Activated gamma-delta T cell (primary cell): ENCODE measurements at regions not wholly inside any gene's neighbourhood (a gene's known extent, or its start where the extent isn't known, plus 50 kb on each side); places are given as distances from the start of the nearest gene placed in this dataset.
"Not testable (repeated sequence)": the region's sequence is repeated elsewhere in the genome, so short reads cannot be mapped to it uniquely, and the experiment has no call there.

Source experiments
- DNase-seq: peaks from one replicate; lab custom pipeline; 2025; lab: John Stamatoyannopoulos, UW

DNA sequence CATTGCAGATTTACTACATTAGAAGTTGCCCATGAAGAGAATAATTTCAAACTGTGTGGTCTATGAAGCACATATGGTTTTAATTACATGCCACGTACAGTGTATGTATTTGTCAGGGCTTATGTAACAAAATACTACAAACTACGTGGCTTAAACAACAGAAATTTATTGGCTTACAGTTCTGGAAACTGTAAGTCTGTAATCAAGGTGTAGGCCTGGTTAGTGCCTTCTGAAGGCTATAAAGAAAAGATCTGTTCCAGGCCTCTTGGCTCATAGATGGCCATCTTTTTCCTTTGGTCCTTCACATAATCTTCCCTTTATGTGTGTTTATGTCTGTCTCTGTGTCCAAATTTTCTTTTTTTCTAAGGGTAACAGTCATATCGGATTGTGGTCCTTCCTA, 1160.2 kb downstream of the FAM133A start:
- DNase-seq = no peak

DNA sequence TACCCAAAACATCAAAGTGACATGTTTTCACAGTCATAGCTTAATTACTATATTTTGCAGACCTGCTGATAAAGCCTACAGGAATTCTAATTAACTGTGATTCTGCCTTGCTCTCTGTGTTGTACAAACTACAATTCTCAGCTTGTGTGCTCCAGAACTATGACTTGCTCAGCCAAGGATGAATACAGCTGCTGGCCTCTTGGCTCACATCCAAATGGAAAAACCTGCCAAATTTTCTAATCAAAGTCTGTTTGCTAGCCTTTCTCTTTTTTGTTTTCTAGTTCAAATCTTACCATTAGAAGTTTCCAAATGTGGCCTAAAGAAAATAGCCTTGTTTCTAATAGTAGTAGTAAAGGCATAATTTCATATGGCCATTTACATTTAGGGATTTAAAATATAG, 1176.8 kb downstream of the FAM133A start:
- no peak for DNase-seq

DNA sequence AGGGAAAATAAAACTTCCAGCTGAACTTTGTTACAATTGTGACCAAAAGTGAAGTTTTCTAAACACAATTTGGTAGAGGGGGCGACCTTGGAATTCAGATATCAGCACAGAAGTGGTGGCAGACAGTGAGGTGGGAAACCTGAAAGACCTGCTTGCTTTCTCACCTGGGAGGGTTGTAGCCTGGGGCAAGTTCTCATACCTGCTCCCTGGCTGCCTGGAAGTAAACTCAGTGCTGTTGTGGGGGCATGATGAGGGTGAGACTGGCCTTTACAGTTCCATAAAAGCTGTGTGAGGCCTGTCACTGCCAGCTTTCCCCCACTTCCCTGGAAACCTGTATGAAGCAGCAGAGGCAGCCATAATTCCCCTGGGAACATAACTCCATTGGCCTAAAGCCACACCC, 1180.2 kb downstream of the FAM133A start:
- no peak for DNase-seq

DNA sequence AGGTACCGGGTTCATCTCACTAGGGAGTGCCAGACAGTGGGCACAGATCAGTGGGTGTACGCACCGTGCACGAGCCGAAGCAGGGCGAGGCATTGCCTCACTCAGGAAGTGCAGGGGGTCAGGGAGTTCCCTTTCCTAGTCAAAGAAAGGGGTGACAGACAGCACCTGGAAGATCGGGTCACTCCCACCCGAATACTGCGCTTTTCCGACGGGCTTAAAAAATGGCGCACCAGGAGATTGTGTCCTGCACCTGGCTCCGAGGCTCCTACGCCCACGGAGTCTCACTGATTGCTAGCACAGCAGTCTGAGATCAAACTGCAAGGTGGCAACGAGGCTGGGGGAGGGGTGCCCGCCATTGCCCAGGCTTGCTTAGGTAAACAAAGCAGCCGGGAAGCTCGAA, 1188.5 kb downstream of the FAM133A start:
- DNase-seq = not testable (repeated sequence)

DNA sequence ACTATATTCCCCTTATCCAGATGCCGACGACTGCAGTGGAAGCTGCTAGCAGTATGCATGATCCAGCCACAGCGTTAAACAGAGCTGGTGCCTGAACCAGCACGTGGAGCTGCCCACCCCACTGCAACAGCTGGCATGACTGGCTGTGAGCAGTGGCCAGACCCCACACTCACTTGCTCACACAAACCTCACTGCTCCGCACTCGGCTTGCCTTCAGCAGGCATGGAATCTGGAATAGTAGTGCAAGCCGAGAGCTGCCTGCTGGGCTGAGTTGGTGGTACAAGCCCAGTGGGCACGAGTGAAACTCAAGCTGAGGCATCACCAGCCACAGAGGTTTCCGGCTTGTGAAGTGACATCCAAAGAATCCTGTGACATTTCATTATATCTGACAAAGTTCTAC, 1197.6 kb downstream of the FAM133A start:
- DNase-seq = no peak

DNA sequence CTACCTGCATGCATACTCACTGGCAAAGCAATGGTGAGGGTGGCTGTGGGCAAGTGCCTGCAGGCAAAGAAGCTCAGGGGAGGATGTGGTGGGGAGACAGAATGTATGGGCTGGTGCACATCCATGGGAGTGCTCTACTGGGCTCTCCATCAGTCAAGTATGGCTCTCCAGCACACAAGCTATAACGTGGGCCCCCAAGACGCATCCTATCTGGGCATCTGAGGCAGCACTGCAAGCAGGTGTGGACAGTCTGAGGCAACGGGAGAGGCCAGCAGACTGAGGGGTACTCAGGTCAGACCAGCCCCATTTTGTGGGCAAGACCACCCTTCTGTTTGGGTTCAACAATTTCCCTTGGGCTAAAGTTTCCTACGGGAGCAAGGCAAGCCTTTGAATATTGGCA, 1227.8 kb downstream of the FAM133A start:
- no peak for DNase-seq

DNA sequence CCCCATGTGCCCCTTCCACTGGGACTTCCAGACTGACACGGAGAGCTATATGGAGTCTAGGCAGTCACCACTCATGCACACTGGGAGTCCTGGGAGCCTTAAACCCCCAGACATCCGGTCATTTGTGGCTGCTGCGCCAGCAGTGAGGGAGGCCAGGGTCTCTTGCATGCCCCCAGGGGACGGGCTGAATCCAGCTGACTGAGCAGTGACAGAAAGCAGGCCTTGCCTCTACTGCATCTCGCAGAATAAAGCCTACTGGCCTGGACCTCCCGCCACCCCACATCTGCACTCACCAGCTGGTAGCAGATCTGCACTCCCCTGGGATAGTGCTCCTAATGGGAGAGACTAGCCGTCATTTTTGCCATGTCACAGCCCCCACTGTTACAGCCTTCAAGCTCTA, 1234.2 kb downstream of the FAM133A start:
- DNase-seq = peak; percentile 0

DNA sequence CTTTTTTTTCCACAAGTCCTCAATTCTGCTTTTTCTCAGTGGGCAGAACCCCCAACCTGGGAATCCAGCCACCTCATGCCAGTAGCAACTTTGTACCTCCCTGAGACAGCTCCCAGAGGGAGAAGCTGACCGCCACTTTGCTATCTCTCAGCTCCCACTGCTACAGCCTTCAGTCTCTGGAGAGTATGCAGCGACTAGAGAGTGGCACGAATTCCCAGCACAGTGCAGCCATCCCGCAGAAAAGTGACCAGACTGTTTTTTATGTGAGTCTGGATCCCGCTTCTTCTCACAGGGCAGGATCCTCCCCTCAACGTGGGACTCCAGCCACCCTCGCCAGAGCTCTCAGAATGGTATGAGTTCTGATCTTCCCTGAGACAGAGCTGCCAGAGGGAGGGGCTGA, 1234.6 kb downstream of the FAM133A start:
- no peak for DNase-seq

DNA sequence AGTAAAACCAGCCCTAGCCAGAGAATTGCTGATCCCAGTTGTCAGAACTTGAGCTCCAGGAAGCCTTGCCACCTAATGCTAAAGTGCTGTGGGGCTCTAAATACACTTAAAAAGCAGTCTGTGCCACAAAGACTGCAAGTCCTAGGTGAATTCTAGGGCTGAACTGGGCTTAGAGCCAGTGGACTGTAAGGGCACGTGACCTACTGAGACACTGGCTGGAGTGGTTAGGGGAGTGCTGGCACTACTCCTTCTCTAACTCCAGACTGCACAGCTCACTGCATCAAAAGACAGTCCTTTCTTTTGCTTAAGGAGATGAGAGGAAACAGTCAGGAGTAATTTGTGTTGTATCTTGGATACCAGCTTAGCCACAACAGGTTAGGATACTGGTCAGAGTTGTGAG, 1240.2 kb downstream of the FAM133A start:
- DNase-seq = no peak

DNA sequence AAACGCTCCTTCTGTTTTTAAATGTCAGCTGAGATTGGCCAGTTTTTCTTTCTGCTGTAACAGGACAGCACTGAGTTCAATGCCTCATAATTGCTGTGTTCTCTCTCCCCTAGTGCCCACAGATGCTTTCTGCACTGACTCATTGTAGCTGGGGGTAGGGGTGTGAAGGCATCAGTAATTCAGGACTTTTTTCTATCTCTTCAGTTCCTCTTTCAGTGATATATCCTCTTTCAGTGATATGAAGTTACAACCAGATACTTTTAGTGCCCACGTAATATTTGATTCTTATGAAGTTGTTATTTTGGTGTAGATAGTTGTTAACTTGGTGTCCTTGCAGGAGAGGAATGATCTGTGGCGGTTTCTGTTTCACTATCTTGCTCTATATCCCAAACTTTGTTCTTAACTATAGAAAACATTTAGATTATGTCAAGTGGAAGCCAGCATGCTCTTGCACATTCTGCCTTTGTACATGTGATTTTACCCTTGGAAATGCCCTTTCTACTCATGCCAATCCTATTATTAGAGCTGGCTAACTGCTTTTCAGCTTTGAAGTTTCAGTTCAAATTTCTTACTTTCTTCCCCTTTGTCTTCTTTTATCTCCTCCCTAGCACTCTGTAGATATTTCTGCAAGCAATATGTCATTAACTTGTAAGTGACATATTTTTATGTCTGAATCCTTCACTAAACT, 1258.4 kb downstream of the FAM133A start:
- no peak for DNase-seq

DNA sequence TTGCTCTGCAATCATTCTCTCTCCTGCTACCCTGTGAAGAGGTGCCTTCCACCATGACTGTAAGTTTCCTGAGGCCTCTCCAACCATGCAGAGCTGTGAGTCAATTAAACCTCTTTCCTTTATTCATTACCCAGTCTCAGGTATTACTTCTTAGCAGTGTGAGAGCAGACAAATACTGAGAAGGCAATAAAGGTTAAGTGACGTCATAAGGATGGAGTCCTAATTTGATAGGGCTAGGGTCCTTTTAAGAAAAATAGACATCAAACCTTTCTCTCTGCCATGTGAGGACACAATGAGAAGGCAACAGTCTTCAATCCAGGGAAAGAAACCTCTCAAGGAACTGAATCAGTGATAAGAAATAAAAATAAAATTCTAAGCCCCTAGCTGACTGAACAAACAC, 1262.7 kb downstream of the FAM133A start:
- no peak for DNase-seq

DNA sequence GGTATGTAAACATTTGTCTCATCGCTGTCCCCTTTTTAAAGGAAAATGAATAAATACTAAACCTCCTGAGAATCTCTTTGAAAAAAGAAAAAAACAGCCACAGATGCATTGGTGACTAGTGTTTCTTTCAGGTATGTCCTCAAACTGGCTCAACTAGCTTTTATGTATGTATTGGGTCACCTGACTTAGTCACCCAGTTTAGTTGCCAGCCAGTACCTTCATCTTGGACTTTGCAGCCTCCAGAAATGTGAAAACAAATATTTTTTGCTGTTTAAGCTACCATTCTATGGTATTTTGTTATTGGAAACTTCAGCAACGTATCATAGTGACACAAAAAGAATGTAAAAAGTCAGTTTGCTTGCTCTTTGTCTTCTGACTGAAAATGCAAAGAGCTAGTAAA, 1263.5 kb downstream of the FAM133A start:
- DNase-seq = no peak

DNA sequence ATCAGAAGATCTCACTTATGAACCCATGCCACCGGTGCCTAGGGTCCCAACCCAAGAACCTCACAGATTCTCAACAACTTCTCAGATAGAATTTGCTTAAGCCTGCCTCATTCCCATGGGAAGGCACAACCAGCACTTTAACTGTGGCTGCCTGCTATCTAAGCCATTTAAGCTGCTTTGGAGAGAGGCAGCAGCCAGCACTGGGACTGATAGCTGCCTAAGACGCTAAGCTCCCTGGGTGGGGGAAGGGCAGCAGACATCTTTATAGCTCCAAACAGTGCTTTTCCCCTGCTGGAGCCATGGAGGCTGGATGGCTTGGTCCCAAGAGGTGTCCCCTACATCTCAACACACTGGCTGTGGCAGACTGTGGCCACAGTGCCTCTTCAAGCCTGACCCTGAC, 1268.6 kb downstream of the FAM133A start:
- no peak for DNase-seq

DNA sequence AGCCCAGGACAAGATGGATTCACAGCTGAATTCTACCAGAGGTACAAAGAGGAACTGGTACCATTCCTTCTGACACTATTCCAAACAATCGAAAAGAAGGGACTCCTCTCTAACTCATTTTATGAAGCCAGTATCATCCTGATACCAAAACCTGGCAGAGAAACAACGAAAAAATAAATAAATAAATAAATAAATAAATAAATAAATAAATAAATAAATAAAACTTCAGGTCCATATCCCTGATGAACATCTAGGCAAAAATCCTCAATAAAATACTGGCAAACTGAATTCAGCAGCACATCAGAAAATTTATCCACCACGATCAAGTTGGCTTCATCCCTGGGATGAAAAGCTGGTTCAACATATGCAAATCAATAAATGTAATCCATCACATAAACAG, 1272.1 kb downstream of the FAM133A start:
- DNase-seq = not testable (repeated sequence)

DNA sequence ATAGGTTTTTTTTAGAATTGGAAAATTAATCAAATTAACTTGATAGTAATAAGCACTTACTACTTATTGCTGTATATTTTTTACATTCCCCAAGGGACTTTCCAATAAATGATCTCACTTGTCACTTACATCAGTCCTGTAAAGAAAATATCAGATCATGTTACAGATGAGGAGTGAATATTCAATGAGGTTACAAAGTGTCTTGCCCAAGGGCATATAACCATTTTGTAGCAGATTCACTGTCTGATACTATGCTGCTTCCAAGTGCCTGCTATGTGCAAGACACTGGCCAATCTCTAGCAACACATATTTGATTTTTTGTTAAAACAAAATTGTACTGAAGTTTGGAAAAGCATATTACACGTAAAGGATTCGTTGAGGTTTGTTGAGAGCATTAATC, 1287.7 kb downstream of the FAM133A start:
- no peak for DNase-seq

DNA sequence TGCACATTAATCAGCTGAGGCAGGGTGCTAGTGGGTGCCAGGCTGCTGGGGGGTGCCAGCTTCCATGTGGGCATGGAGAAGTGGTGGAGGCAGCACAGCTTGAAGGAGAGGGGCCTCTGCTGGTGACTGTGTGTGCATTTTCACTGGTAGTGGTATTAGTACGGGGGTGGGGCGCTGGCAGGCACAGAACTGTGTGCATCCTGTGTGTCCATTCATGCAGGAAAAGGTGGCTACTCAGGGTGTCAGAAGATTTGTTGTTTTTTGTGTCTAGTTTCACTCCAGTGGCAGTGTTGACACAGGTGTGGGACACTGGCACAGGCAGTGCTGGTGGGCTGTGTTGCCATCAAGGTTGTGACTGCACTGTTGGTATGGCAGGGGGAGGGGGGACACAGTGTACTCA, 1303.6 kb downstream of the FAM133A start:
- DNase-seq = no peak

DNA sequence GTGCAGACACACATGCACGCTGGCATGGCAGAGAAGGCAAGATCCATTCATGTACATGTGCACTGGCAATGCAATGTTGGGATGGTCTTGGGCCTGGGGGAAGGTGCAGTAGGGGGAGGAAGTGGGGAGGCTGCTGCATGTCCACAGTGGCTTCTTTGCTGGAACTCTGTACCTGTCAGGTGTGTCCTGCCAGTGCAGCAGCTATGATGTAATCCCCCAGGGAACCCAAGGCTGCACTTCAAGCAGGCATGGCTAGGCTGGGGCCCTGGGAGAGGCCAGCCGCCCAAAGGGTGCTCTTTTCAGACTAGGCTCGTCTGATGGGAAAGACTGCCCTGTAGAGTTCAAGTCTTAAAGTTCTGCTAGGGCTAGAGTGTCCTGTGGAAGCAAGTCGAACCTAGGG, 1304.0 kb downstream of the FAM133A start:
- no peak for DNase-seq
